Superior temporal gyrus (tissue), 1 donor: ENCODE measurements at regions not wholly inside any gene's neighbourhood (a gene's known extent, or its start where the extent isn't known, plus 50 kb on each side); places are given as distances from the start of the nearest gene placed in this dataset.
"Not testable (repeated sequence)": the region's sequence is repeated elsewhere in the genome, so short reads cannot be mapped to it uniquely, and the experiment has no call there.

Experiments used
- DNase-seq: peaks from one replicate; pipeline ENCODE4 v3.0.0-alpha.2; 2016; ENCODE audit errors: extremely low spot score

- DNase-seq: no peak
Observed at GRCh38 chr6:66029391-66029790, 322.4 kb upstream of the EYS start.

GRCh38 chr6:65999288-65999791 lies 292.3 kb upstream of the EYS start:
- no peak for DNase-seq

- DNase-seq: no peak
Observed at GRCh38 chr6:65998544-65998943, 291.5 kb upstream of the EYS start.

GRCh38 chr6:65997539-65997938 lies 290.5 kb upstream of the EYS start:
- DNase-seq: no peak

GRCh38 chr6:65996096-65996495 lies 289.1 kb upstream of the EYS start:
- no peak for DNase-seq

GRCh38 chr6:65989676-65990075 lies 282.6 kb upstream of the EYS start:
- no peak for DNase-seq

GRCh38 chr6:65988006-65988405 lies 281.0 kb upstream of the EYS start:
- no peak for DNase-seq

- no peak for DNase-seq
Observed at GRCh38 chr6:65984089-65984488, 277.1 kb upstream of the EYS start.

- DNase-seq: no peak
Observed at GRCh38 chr6:65979120-65979519, 272.1 kb upstream of the EYS start.

- not testable (repeated sequence) for DNase-seq
Observed at GRCh38 chr6:65971252-65971651, 264.2 kb upstream of the EYS start.

GRCh38 chr6:65964261-65964660 lies 257.2 kb upstream of the EYS start:
- DNase-seq: no peak

- no peak for DNase-seq
Observed at GRCh38 chr6:65955034-65955433, 248.0 kb upstream of the EYS start.

- no peak for DNase-seq
Observed at GRCh38 chr6:65948062-65948461, 241.0 kb upstream of the EYS start.

GRCh38 chr6:65943548-65943947 lies 236.5 kb upstream of the EYS start:
- DNase-seq: no peak

GRCh38 chr6:65943051-65943450 lies 236.0 kb upstream of the EYS start:
- peak; percentile 69 for DNase-seq

GRCh38 chr6:65938000-65938399 lies 231.0 kb upstream of the EYS start:
- DNase-seq: no peak

- DNase-seq: no peak
Observed at GRCh38 chr6:65935412-65935811, 228.4 kb upstream of the EYS start.

GRCh38 chr6:65933390-65933789 lies 226.4 kb upstream of the EYS start:
- no peak for DNase-seq

GRCh38 chr6:65927141-65927540 lies 220.1 kb upstream of the EYS start:
- no peak for DNase-seq

GRCh38 chr6:65924411-65924810 lies 217.4 kb upstream of the EYS start:
- no peak for DNase-seq

- no peak for DNase-seq
Observed at GRCh38 chr6:65922049-65922448, 215.0 kb upstream of the EYS start.

- DNase-seq: no peak
Observed at GRCh38 chr6:65908065-65908464, 201.0 kb upstream of the EYS start.

GRCh38 chr6:65903992-65904391 lies 197.0 kb upstream of the EYS start:
- no peak for DNase-seq

- DNase-seq: no peak
Observed at GRCh38 chr6:65900928-65901327, 193.9 kb upstream of the EYS start.

- no peak for DNase-seq
Observed at GRCh38 chr6:65896140-65896539, 189.1 kb upstream of the EYS start.
